GM23338 (cell line): ENCODE measurements at regions not wholly inside any gene's neighbourhood (a gene's known extent, or its start where the extent isn't known, plus 50 kb on each side); places are given as distances from the start of the nearest gene placed in this dataset.

Experiments used
- CREB1 ChIP-seq: fragments of 250-450 bp; sonication (Bioruptor Pico); IDR thresholded peaks from 2 replicates; pipeline ENCODE4 v1.5.0; 2020; ENCODE audit warnings: low read depth, mild to moderate bottlenecking, moderate library complexity
- CTCF ChIP-seq, 2 experiments: fragments of 200-600 bp in 1 of 2; sonication (generic) in 1 of 2; conservative IDR thresholded peaks; 2 replicates each; pipeline versions ENCODE4 v1.5.1 to v1.6.1; 2016 to 2017; ENCODE audit warnings: antibody characterized with exemption in 2 of 2, low read depth in 2 of 2, mild to moderate bottlenecking in 2 of 2, moderate library complexity in 1 of 2
- EZH2 ChIP-seq: fragments of 200-600 bp; sonication (generic); IDR thresholded peaks from one replicate; pipeline ENCODE4 v1.8.0; 2017; ENCODE audit warnings: antibody characterized with exemption, mild to moderate bottlenecking, low read depth; ENCODE audit not compliant: unreplicated experiment
- EZH2phosphoT487 ChIP-seq: fragments of 200-600 bp; sonication (generic); IDR thresholded peaks from one replicate; pipeline ENCODE4 v1.8.1; 2018; ENCODE audit warnings: antibody characterized with exemption; ENCODE audit not compliant: unreplicated experiment
- NANOG ChIP-seq: IDR thresholded peaks from 2 replicates; pipeline ENCODE4 v1.6.1; 2016; ENCODE audit warnings: antibody characterized with exemption, borderline replicate concordance
- POLR2AphosphoS5 ChIP-seq: IDR thresholded peaks from 2 replicates; pipeline ENCODE4 v1.6.1; 2016; ENCODE audit warnings: antibody characterized with exemption, low read depth
- TF ChIP-seq, protein P1 (sequence below): IDR thresholded peaks from one replicate; pipeline ENCODE4 v1.6.1; 2018; ENCODE audit warnings: antibody characterized with exemption; ENCODE audit not compliant: unreplicated experiment

GRCh38 chr5:119926301-119926700 is 296.9 kb downstream of the FAM170A start:
- no peak for TF ChIP-seq CTCF (conservative IDR thresholded peaks at IDR 0.05; ENCODE audit: low read depth in 2 of 2)
- TF ChIP-seq EZH2: no peak
- TF ChIP-seq POLR2AphosphoS5: no peak
- no peak for TF ChIP-seq EZH2phosphoT487
- TF ChIP-seq, protein P1, sequence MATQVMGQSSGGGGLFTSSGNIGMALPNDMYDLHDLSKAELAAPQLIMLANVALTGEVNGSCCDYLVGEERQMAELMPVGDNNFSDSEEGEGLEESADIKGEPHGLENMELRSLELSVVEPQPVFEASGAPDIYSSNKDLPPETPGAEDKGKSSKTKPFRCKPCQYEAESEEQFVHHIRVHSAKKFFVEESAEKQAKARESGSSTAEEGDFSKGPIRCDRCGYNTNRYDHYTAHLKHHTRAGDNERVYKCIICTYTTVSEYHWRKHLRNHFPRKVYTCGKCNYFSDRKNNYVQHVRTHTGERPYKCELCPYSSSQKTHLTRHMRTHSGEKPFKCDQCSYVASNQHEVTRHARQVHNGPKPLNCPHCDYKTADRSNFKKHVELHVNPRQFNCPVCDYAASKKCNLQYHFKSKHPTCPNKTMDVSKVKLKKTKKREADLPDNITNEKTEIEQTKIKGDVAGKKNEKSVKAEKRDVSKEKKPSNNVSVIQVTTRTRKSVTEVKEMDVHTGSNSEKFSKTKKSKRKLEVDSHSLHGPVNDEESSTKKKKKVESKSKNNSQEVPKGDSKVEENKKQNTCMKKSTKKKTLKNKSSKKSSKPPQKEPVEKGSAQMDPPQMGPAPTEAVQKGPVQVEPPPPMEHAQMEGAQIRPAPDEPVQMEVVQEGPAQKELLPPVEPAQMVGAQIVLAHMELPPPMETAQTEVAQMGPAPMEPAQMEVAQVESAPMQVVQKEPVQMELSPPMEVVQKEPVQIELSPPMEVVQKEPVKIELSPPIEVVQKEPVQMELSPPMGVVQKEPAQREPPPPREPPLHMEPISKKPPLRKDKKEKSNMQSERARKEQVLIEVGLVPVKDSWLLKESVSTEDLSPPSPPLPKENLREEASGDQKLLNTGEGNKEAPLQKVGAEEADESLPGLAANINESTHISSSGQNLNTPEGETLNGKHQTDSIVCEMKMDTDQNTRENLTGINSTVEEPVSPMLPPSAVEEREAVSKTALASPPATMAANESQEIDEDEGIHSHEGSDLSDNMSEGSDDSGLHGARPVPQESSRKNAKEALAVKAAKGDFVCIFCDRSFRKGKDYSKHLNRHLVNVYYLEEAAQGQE: no peak
- TF ChIP-seq CREB1 (CRISPR knock-in tag): no peak
- no peak for TF ChIP-seq NANOG
